Limb (tissue), 2 donors: ENCODE measurements at regions not wholly inside any gene's neighbourhood (a gene's known extent, or its start where the extent isn't known, plus 50 kb on each side); places are given as distances from the start of the nearest gene placed in this dataset.
"Not testable (repeated sequence)": the region's sequence is repeated elsewhere in the genome, so short reads cannot be mapped to it uniquely, and the experiment has no call there.

Experiments used
- DNase-seq, 2 donors: peaks; one replicate each; pipeline ENCODE4 v3.0.0-alpha.2; 2016; ENCODE audit errors: extremely low spot score in 2 of 2

DNA sequence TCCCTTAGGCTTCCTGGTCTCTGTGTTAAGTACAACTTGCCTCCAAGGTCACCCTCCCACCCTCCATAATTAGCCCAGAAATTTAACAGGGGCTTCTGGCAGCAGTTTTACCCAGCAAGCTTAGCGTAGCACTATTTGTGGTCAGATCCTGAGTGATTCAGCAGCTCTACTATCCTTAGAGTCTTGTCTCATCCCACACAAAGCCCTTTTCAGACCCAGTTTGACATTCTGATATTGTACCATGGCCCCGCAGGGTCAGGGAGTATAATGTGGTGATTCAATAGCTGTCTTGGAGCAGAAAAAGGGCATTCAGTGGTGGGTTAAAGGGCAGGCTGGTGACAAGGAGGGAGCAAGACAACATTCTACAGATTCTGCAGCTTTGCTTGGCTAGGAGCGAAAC, 153.8 kb upstream of the DDHD1 start:
- peak in 1 of 2 donors; percentile 37 for DNase-seq

DNA sequence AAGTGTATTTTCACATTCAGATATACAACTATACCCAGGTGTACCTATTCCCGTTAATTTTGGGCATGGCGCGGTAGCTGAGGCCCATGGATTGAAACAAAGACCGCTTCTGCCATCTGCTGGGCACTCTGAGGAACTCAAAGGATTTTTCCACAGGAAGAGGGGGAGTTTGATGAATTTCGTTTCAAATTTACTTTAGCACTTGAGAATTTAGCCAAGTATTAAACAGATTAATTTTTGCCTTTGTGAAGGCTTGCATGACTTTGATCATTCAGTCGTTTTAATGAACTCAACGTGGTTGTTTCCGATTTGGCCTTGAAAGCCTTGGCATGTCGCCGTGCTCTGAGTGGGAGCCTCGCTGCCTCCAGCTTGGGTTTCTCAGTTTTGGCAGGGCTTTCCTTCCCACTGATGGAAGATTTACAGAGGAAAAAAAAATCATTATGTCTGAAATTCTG, 153.2 kb upstream of the DDHD1 start:
- peak; percentile 73 to 84 for DNase-seq

DNA sequence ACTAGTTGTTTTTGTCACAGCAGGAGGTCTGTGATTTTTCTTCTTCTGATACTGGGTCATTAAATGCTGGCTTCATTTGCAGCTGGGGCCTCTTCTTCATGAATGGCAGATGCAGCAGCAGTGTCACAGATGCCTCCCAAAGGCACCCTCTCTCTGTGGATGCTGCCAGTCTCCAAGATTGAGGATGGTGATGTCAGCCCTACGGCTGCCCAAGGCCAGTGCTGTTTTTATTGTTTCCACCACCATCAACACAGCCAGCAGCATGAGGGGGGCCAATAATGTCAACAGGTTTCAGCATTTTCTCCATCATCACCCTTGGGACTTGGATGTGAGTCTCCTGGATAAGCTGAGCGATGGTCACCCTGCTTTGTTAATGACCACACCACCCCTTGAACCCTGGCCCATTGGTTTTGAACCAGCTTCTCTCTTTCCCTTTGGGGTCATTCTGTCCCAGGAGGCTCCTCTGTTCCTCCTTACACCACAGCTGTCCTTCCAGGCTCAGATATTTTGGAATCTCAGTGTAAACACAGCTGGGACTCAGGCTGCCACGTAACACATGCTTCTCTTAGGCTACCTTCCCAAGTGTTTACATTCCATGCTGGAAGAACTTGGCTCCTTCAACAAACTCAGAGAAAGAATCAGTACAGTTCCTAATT, 151.7 kb upstream of the DDHD1 start:
- no peak for DNase-seq

GRCh38 chr14:53295985-53296582, 143.0 kb upstream of the DDHD1 start:
- DNase-seq = no peak

- DNase-seq = no peak
Measured at GRCh38 chr14:53295372-53295771, 142.2 kb upstream of the DDHD1 start.

- no peak for DNase-seq
Measured at GRCh38 chr14:53286301-53286700, 133.2 kb upstream of the DDHD1 start.

GRCh38 chr14:53285821-53286220, 132.7 kb upstream of the DDHD1 start:
- DNase-seq = no peak

- no peak for DNase-seq
Measured at GRCh38 chr14:53285064-53285463, 131.9 kb upstream of the DDHD1 start.

GRCh38 chr14:53278602-53279506, 125.7 kb upstream of the DDHD1 start:
- no peak for DNase-seq

GRCh38 chr14:53273671-53274072, 120.5 kb upstream of the DDHD1 start:
- no peak for DNase-seq

DNA sequence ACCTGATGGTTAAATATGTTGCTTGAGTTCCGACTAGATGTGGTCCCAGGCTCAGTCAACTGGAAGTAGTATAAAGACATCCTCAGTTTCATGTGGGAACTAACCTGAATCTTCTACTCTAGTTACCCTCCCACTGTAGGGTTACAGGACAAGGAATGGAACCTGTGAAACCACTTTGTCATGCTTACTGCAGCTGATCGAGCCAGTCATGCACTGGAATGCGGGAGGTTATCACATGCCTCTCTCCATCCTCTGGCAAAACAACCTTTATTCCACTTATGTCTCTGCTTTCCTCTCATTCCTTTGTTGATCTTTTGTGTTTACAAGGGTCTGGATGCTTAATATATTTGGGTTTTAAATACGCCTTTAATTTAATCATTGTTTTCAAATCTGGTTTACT, 111.9 kb upstream of the DDHD1 start:
- no peak for DNase-seq

GRCh38 chr14:53260928-53261327, 107.8 kb upstream of the DDHD1 start:
- no peak for DNase-seq

GRCh38 chr14:53260286-53260685, 107.2 kb upstream of the DDHD1 start:
- no peak for DNase-seq

DNA sequence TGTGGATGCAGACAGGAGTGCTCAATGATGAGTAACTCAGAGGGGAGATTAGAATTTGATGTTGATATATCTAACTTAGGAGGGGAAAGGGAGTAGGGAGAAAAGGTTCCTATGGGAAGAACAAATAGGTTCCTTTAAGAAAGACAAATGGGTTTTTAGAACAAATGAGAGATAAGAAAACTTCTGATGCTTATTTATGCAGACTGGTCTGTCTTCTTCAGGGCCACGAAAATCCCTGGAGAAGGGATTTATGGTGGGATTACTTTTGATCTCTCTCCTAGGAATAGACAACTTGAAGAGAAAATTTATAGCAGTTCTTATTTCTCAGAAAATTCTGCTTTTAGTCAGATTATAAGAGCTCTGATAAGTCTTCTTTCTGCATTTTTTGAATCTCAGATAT, 99.0 kb upstream of the DDHD1 start:
- no peak for DNase-seq

GRCh38 chr14:53249059-53249458, 95.9 kb upstream of the DDHD1 start:
- DNase-seq = no peak

DNA sequence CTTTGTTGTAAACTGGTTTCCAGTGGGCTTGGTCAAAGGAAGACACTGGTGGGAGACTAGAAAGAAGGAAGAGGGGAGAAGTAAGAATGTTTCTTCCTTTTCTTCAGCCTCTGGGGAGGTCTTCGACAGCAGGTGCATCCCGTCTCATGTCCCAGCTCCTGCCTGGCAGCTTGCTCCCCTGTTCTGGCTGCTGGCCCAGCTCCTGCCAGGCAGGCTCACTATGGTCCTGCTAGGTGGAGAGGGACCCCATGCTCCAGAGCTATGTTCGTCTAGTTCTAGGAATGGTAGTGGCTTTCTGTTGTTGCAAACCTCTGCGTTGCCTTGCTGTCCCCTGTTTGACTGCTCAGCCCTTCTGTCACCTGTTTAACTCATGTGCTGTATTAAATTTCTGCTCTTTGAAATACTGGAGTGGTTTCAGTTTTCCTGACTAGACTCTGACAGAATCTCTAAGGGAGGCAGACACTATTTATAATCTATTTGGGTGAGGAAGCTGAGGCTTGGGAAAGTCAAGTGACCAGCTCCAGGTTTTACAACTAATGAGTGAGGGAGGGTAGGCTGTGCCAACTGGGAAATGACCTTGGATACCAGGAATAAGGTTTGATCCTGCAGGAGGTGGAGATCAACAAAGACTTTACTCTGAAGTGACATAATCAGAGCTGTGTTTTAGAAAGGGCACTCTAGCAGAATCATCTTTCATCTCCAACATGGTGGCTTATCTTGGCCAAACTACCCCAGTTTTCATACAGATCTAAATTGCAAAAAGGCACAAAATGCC, 94.7 kb upstream of the DDHD1 start:
- DNase-seq = peak in 1 of 2 donors; percentile 6

- not testable (repeated sequence) for DNase-seq
Measured at GRCh38 chr14:53242898-53243297, 89.8 kb upstream of the DDHD1 start.

- no peak for DNase-seq
Measured at GRCh38 chr14:53237488-53237887, 84.4 kb upstream of the DDHD1 start.

GRCh38 chr14:53236708-53237107, 83.6 kb upstream of the DDHD1 start:
- no peak for DNase-seq

DNA sequence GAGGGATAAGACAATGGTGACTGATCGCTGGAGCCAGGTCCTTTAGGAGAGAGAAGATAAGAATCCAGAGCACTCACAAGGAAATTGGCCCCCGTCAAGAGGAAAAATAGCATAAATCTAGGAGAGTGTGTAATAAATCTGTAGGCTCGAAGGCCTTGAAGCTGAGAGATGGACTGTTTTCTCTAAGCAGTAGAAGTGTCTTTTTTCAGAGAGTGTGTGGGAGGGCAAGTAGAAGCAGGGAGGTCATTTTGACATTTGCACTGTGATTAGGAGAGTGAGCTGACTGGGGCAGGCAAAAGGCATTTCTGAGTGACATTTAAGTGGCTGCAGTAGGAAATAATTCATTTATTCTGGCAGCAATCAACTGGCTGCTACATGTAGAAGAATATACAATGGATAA, 78.0 kb upstream of the DDHD1 start:
- no peak for DNase-seq

- DNase-seq = no peak
Measured at GRCh38 chr14:53228966-53229365, 75.8 kb upstream of the DDHD1 start.
